H1 (cell line): ENCODE measurements at regions not wholly inside any gene's neighbourhood (a gene's known extent, or its start where the extent isn't known, plus 50 kb on each side); places are given as distances from the start of the nearest gene placed in this dataset.
"Not testable (repeated sequence)": the region's sequence is repeated elsewhere in the genome, so short reads cannot be mapped to it uniquely, and the experiment has no call there.

ENCODE experiments used
- CTCF ChIA-PET: fragments of 300-600 bp; sonication (Branson Sonifier 250); formaldehyde crosslinking; loops from one replicate; lab custom pipeline; 2021; ENCODE audit not compliant: partially characterized antibody; lab: Charles Lee
- POLR2A ChIA-PET: fragments of 300-600 bp; sonication (Branson Sonifier 250); formaldehyde crosslinking; loops from one replicate; lab custom pipeline; 2021; ENCODE audit warnings: inconsistent platforms; ENCODE audit not compliant: partially characterized antibody; lab: Charles Lee
- DNase-seq, 2 experiments: peaks; one replicate each; pipeline versions ENCODE4 v3.0.0 to v3.0.0-alpha.2; 2010 to 2022; ENCODE audit warnings: low spot score in 2 of 2, low read depth in 1 of 2, mixed read lengths in 1 of 2
- FAIRE-seq: peaks from 2 replicates; lab custom pipeline; 2011; peaks lifted over from hg19 to GRCh38; lab: Jason Lieb, UNC
- H2AFZ ChIP-seq: 2 replicates; pipeline ENCODE4 v1.8.1; 2012; ENCODE audit warnings: low read length, inconsistent platforms
- H2AK5ac ChIP-seq: 2 replicates; pipeline ENCODE4 v1.6.1; 2013; ENCODE audit warnings: low read depth, low read length
- H2BK120ac ChIP-seq: replicated peaks from 2 replicates; pipeline ENCODE3; 2013; ENCODE audit warnings: low read depth, low read length, inconsistent platforms
- H2BK12ac ChIP-seq: 2 replicates; pipeline ENCODE4 v1.6.1; 2013; ENCODE audit warnings: low read depth, low read length
- H2BK15ac ChIP-seq: 2 replicates; pipeline ENCODE4 v1.6.1; 2013; ENCODE audit warnings: low read length
- H2BK20ac ChIP-seq: 2 replicates; pipeline ENCODE4 v1.6.1; 2013; ENCODE audit warnings: low read length
- H2BK5ac ChIP-seq: 2 replicates; pipeline ENCODE4 v1.6.1; 2013; ENCODE audit warnings: low read depth, low read length
- H3K14ac ChIP-seq: 2 replicates; pipeline ENCODE4 v1.6.1; 2013; ENCODE audit warnings: inconsistent platforms; ENCODE audit not compliant: insufficient read length
- H3K18ac ChIP-seq: 2 replicates; pipeline ENCODE4 v1.6.1; 2013; ENCODE audit warnings: low read length; ENCODE audit errors: extremely low read depth
- H3K23ac ChIP-seq: 2 replicates; pipeline ENCODE4 v1.6.1; 2013; ENCODE audit warnings: inconsistent platforms; ENCODE audit not compliant: insufficient read length
- H3K23me2 ChIP-seq: 2 replicates; pipeline ENCODE4 v1.6.1; 2013; ENCODE audit warnings: low read depth, low read length
- H3K27ac ChIP-seq: 2 replicates; pipeline ENCODE4 v1.6.1; 2011; ENCODE audit warnings: low read depth, low read length, inconsistent platforms
- H3K27me3 ChIP-seq, 4 experiments: replicated peaks in 1 of 4; 1 replicate in 1 of 4; 2 replicates in 3 of 4; pipeline versions ENCODE4 v1.6.1 to v1.8.1; 2011 to 2013; ENCODE audit warnings: low read length in 3 of 4, mild to moderate bottlenecking in 3 of 4, inconsistent platforms in 2 of 4, mixed read lengths in 2 of 4, moderate library complexity in 1 of 4; ENCODE audit not compliant: control insufficient read depth in 3 of 4, insufficient read depth in 3 of 4; ENCODE audit errors: extremely low read depth in 1 of 4
- H3K36me3 ChIP-seq, 4 experiments: 2 replicates each; pipeline versions ENCODE4 v1.6.1 to v1.8.1; 2011 to 2013; ENCODE audit warnings: mild to moderate bottlenecking in 4 of 4, low read length in 3 of 4, moderate library complexity in 2 of 4, control low read depth in 1 of 4, inconsistent platforms in 1 of 4; ENCODE audit not compliant: insufficient read depth in 4 of 4, control insufficient read depth in 2 of 4
- H3K4ac ChIP-seq: replicated peaks from 2 replicates; pipeline ENCODE3; 2013; ENCODE audit warnings: low read length, low read depth, mixed read lengths, inconsistent platforms; ENCODE audit not compliant: insufficient read length
- H3K4me1 ChIP-seq, 4 experiments: replicated peaks in 1 of 4; 1 replicate in 1 of 4; 2 replicates in 3 of 4; pipeline versions ENCODE4 v1.6.1 to v1.8.1; 2011 to 2013; ENCODE audit warnings: low read length in 3 of 4, inconsistent platforms in 2 of 4, mixed read lengths in 1 of 4; ENCODE audit not compliant: insufficient read depth in 4 of 4, control insufficient read depth in 3 of 4
- H3K4me2 ChIP-seq, 2 experiments: 2 replicates each; pipeline versions ENCODE4 v1.6.1 to v1.8.1; 2011 to 2013; ENCODE audit warnings: low read depth in 2 of 2, low read length in 2 of 2, control low read depth in 1 of 2, inconsistent platforms in 1 of 2, mild to moderate bottlenecking in 1 of 2; ENCODE audit not compliant: insufficient read depth in 1 of 2
- H3K4me3 ChIP-seq, 4 experiments: fragments of 200-600, 300-600 bp in 1 of 4; sonication (generic), shearing (Covaris generic), sonication (Bioruptor Twin) in 1 of 4; 2 replicates each; pipeline versions ENCODE4 v1.5.1 to v1.8.1; 2011 to 2016; ENCODE audit warnings: low read length in 4 of 4, low read depth in 3 of 4, control low read depth in 2 of 4, inconsistent platforms in 2 of 4, mild to moderate bottlenecking in 2 of 4, mixed read lengths in 1 of 4, moderate library complexity in 1 of 4; ENCODE audit not compliant: insufficient read depth in 2 of 4; ENCODE audit errors: extremely low read depth in 1 of 4
- H3K56ac ChIP-seq: replicated peaks from 2 replicates; pipeline ENCODE3; 2013; ENCODE audit warnings: low read depth, mild to moderate bottlenecking, mixed read lengths, low read length, inconsistent platforms; ENCODE audit not compliant: insufficient read length
- H3K79me1 ChIP-seq: 2 replicates; pipeline ENCODE4 v1.6.1; 2013; ENCODE audit warnings: low read depth, low read length, control low read depth
- H3K79me2 ChIP-seq, 2 experiments: 2 replicates each; pipeline versions ENCODE4 v1.6.1 to v1.8.1; 2012 to 2013; ENCODE audit warnings: low read length in 2 of 2, mild to moderate bottlenecking in 2 of 2, inconsistent platforms in 1 of 2; ENCODE audit not compliant: insufficient read depth in 2 of 2, control insufficient read depth in 1 of 2
- H3K9ac ChIP-seq, 4 experiments: replicated peaks in 1 of 4; 1 replicate in 1 of 4; 2 replicates in 3 of 4; pipeline versions ENCODE4 v1.6.1 to v1.8.1; 2011 to 2013; ENCODE audit warnings: low read depth in 3 of 4, low read length in 3 of 4, control low read depth in 2 of 4, mild to moderate bottlenecking in 2 of 4, moderate library complexity in 2 of 4, inconsistent platforms in 1 of 4; ENCODE audit errors: extremely low read depth in 1 of 4
- H3K9me3 ChIP-seq, 2 experiments: 2 replicates each; pipeline versions ENCODE4 v1.6.1 to v1.8.1; 2012 to 2013; ENCODE audit warnings: mild to moderate bottlenecking in 2 of 2, moderate library complexity in 2 of 2, control low read depth in 1 of 2, inconsistent platforms in 1 of 2, low read depth in 1 of 2, low read length in 1 of 2, mixed read lengths in 1 of 2; ENCODE audit not compliant: insufficient read depth in 2 of 2
- H4K20me1 ChIP-seq, 2 experiments: replicated peaks in 1 of 2; 2 replicates each; pipeline versions ENCODE3 to v1.8.1; 2011 to 2013; ENCODE audit warnings: inconsistent platforms in 2 of 2, low read length in 2 of 2, mild to moderate bottlenecking in 1 of 2; ENCODE audit not compliant: insufficient read depth in 2 of 2, control insufficient read depth in 1 of 2
- H4K5ac ChIP-seq: 2 replicates; pipeline ENCODE4 v1.6.1; 2013; ENCODE audit warnings: low read length, low read depth, mixed read lengths, inconsistent platforms; ENCODE audit not compliant: insufficient read length
- H4K8ac ChIP-seq: 2 replicates; pipeline ENCODE4 v1.8.0; 2013; ENCODE audit warnings: mild to moderate bottlenecking, moderate library complexity, low read length, inconsistent platforms; ENCODE audit not compliant: insufficient read depth; ENCODE audit errors: extremely low read depth
- H4K91ac ChIP-seq: replicated peaks from 2 replicates; pipeline ENCODE3; 2013; ENCODE audit warnings: low read length, mixed read lengths, inconsistent platforms; ENCODE audit not compliant: insufficient read length
- WGBS, 2 experiments: shearing (Covaris generic) in 1 of 2; methylation state at CpG; one replicate each; pipeline versions ENCODE4 v1.1.6 to v1.1.7; 2013 to 2015; ENCODE audit warnings: low lambda C conversion rate in 2 of 2, mixed read lengths in 2 of 2, inconsistent platforms in 1 of 2, low coverage in 1 of 2, missing lambda C conversion rate in 1 of 2; ENCODE audit not compliant: insufficient replicate concordance in 2 of 2, insufficient coverage in 1 of 2, insufficient read length in 1 of 2; ENCODE audit errors: extremely low coverage in 1 of 2, missing lambda C conversion rate in 1 of 2; 5-methylcytosine and 5-hydroxymethylcytosine counted together

DNA sequence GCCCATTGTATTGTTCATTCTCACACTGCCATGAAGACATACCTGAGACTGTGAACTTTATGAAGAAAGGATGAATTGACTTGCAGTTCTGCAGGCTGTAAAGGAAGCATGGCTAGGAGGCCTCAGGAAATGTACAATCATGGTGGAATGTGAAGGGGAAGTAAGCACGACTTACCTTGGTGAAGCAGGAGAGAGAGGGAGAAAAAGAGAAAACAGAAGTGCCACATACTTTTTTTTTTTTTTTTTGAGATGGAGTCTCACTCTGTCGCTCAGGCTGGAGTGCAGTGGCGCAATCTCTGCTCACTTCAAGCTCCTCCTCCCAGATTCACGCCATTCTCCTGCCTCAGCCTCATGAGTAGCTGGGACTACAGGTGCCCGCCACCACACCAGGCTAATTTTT is 871.9 kb upstream of the B3GALT2 start:
- H3K79me1 ChIP-seq, H2BK12ac ChIP-seq, H2BK120ac ChIP-seq, H3K4ac ChIP-seq, H2BK15ac ChIP-seq, H3K4me2 ChIP-seq, H3K4me1 ChIP-seq, H4K91ac ChIP-seq, H3K27ac ChIP-seq, H3K14ac ChIP-seq, H4K8ac ChIP-seq, H3K23me2 ChIP-seq, H4K5ac ChIP-seq, H3K4me3 ChIP-seq, H2AK5ac ChIP-seq, H3K9ac ChIP-seq, H2BK20ac ChIP-seq, H3K18ac ChIP-seq, H3K9me3 ChIP-seq, H3K56ac ChIP-seq, H4K20me1 ChIP-seq, POLR2A ChIA-PET, H3K79me2 ChIP-seq, H3K27me3 ChIP-seq, H2BK5ac ChIP-seq, FAIRE-seq, DNase-seq, H3K36me3 ChIP-seq, H3K23ac ChIP-seq, H2AFZ ChIP-seq: not testable (repeated sequence)
- WGBS, 2 experiments, result 93% methylated on average over 5 of the region's 5 CpGs; no CpG with 5 or more reads in 1 of the 2 experiments
- CTCF ChIA-PET, result interaction anchor here (0.7 kb wide), 1 partner anchor 10 kb away, joined by 3 read pairs; no protein-coding TSS in a partner anchor
